ENCODE measurements at regions not wholly inside any gene's neighbourhood (a gene's known extent, or its start where the extent isn't known, plus 50 kb on each side); places are given as distances from the start of the nearest gene placed in this dataset.

- TF ChIP-seq TAF1 (IDR thresholded peaks at IDR 0.05; ENCODE audit: borderline replicate concordance, low read depth, low read length) (no peak), POLR2AphosphoS5 (IDR thresholded peaks at IDR 0.05; ENCODE audit: low read depth, low read length) (no peak), POLR2A (IDR thresholded peaks at IDR 0.05; ENCODE audit: low read depth, low read length) (no peak)
Measured at GRCh38 chr10:8312781-8313180, 258.3 kb downstream of the GATA3 start.
